BJ (cell line): ENCODE measurements at regions not wholly inside any gene's neighbourhood (a gene's known extent, or its start where the extent isn't known, plus 50 kb on each side); places are given as distances from the start of the nearest gene placed in this dataset.
"Not testable (repeated sequence)": the region's sequence is repeated elsewhere in the genome, so short reads cannot be mapped to it uniquely, and the experiment has no call there.

Experiments used
- CTCF ChIA-PET: fragments of 350-600 bp; formaldehyde crosslinking; extraction: SDS; loops from one replicate; lab custom pipeline; 2021; ENCODE audit warnings: antibody characterized with exemption, inconsistent platforms; lab: Yijun Ruan, JAX
- POLR2A ChIA-PET: fragments of 300-600 bp; sonication (Branson Sonifier 250); formaldehyde crosslinking; extraction: SDS; loops from one replicate; lab custom pipeline; 2021; ENCODE audit warnings: antibody characterized with exemption; lab: Charles Lee
- DNase-seq: peaks from one replicate; pipeline ENCODE4 v3.0.0-alpha.2; 2011; ENCODE audit warnings: low read depth
- H3K27me3 ChIP-seq: 2 replicates; pipeline ENCODE4 v1.6.0; 2011; ENCODE audit warnings: low read length; ENCODE audit not compliant: control insufficient read depth, insufficient read depth
- H3K36me3 ChIP-seq: 2 replicates; pipeline ENCODE4 v1.5.1; 2011; ENCODE audit warnings: low read length; ENCODE audit not compliant: control insufficient read depth, insufficient read depth
- H3K4me3 ChIP-seq: 2 replicates; pipeline ENCODE4 v1.5.1; 2011; ENCODE audit warnings: low read depth, mild to moderate bottlenecking, control low read depth, low read length
- CTCF ChIP-seq: IDR thresholded peaks from 2 replicates; pipeline ENCODE4 v1.5.1; 2011; ENCODE audit warnings: low read depth, mild to moderate bottlenecking, control low read depth, inconsistent platforms, low read length, moderate library complexity; ENCODE audit not compliant: insufficient read depth

GRCh38 chr1:14350197-14350596, 248.3 kb upstream of the KAZN start:
- CTCF ChIA-PET, result no interaction called here
- Histone ChIP-seq H3K4me3 (no peak overlapping the region), H3K27me3 (no peaks in the 10 kb centered on the region), H3K36me3 (no peaks in the 10 kb centered on the region)
- POLR2A ChIA-PET, result no interaction called here
- DNase-seq, result no peak
- no peak for TF ChIP-seq CTCF

DNA sequence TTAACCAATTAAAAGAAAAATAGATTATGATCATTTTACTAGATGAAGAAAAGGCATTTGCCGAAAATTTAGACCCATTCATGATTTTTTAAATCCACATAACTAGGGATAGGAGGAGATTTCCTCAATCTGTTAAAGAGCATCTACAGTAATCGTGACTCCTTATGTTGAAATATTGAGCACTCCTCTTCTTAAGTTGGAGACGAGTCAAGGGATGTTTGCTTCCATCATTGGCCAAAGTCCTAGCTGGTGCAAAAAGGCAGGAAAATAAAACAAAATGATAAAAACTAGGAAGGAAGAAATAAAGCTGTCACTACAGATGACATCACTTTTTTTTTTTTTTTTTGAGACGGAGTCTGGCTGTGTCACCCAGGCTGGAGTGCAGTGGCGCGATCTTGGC, 245.6 kb upstream of the KAZN start:
- H3K36me3 ChIP-seq, result no peaks in the 10 kb centered on the region
- no peak for DNase-seq
- H3K4me3 ChIP-seq, result no peak overlapping the region
- CTCF ChIA-PET, result no interaction called here
- POLR2A ChIA-PET, result no interaction called here
- no peak for TF ChIP-seq CTCF
- no peaks in the 10 kb centered on the region for H3K27me3 ChIP-seq

- DNase-seq, POLR2A ChIA-PET, CTCF ChIA-PET, H3K4me3 ChIP-seq, H3K27me3 ChIP-seq, H3K36me3 ChIP-seq: not testable (repeated sequence)
These were observed 237.5 kb upstream of the KAZN start for GRCh38 chr1:14361005-14361404.

DNA sequence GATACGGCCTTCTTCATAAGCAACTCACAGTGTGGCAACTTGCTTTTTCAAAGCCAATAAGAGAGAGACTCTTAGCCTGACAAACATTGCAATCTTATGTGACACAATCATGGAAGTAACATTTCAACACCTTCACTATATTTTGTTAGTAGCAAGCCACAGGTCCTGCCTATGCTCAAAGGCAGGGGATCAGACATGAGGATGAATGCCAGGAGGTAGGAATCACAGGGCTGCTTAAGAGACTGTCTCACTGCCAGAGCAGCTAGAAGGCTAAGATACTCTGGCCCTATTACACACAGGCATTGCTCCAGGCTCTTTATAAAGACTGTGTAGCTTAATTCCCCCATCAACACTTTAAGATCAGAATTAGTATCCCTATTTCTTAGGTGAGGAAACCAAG, 236.2 kb upstream of the KAZN start:
- no peak overlapping the region for H3K4me3 ChIP-seq
- H3K36me3 ChIP-seq, result no peaks in the 10 kb centered on the region
- TF ChIP-seq CTCF, result no peak
- ChIA-PET POLR2A (no interaction called here), CTCF (no interaction called here)
- DNase-seq, result no peak
- no peaks in the 10 kb centered on the region for H3K27me3 ChIP-seq

- CTCF ChIA-PET, result no interaction called here
- POLR2A ChIA-PET, result no interaction called here
- Histone ChIP-seq H3K27me3 (no peaks in the 10 kb centered on the region), H3K36me3 (no peaks in the 10 kb centered on the region), H3K4me3 (no peak overlapping the region)
- DNase-seq, result no peak
- TF ChIP-seq CTCF, result no peak
These were observed 235.4 kb upstream of the KAZN start for GRCh38 chr1:14363036-14363590.

GRCh38 chr1:14363707-14364413, 234.6 kb upstream of the KAZN start:
- POLR2A ChIA-PET, result no interaction called here
- TF ChIP-seq CTCF, result no peak
- no peaks in the 10 kb centered on the region for H3K36me3 ChIP-seq
- CTCF ChIA-PET, result no interaction called here
- DNase-seq, result no peak
- no peak overlapping the region for H3K4me3 ChIP-seq
- no peaks in the 10 kb centered on the region for H3K27me3 ChIP-seq
